HEK293T (cell line): ENCODE measurements at regions not wholly inside any gene's neighbourhood (a gene's known extent, or its start where the extent isn't known, plus 50 kb on each side); places are given as distances from the start of the nearest gene placed in this dataset.

ENCODE experiments used
- CTCF ChIA-PET: fragments of 350-600 bp; formaldehyde crosslinking; extraction: SDS; loops from one replicate; lab custom pipeline; 2021; ENCODE audit warnings: antibody characterized with exemption, inconsistent platforms; lab: Yijun Ruan, JAX
- POLR2A ChIA-PET: fragments of 350-600 bp; formaldehyde crosslinking; extraction: SDS; loops from one replicate; lab custom pipeline; 2020; ENCODE audit warnings: antibody characterized with exemption, inconsistent platforms; lab: Yijun Ruan, JAX
- DNase-seq: peaks from one replicate; pipeline ENCODE4 v3.0.0; 2012; ENCODE audit warnings: mixed read lengths; ENCODE audit errors: extremely low spot score
- ARNT ChIP-seq: fragments of 450-650 bp; IDR thresholded peaks from 2 replicates; pipeline ENCODE4 v1.6.1; 2017; ENCODE audit warnings: mild to moderate bottlenecking
- BHLHE40 ChIP-seq: fragments of 450-650 bp; IDR thresholded peaks from 2 replicates; pipeline ENCODE4 v1.6.1; 2016; ENCODE audit warnings: mild to moderate bottlenecking, moderate library complexity, borderline replicate concordance
- CTBP1 ChIP-seq: fragments of 450-650 bp; IDR thresholded peaks from 2 replicates; pipeline ENCODE4 v1.6.1; 2016; ENCODE audit warnings: borderline replicate concordance
- ELF4 ChIP-seq: fragments of 450-650 bp; IDR thresholded peaks from 2 replicates; pipeline ENCODE4 v1.6.1; 2017; ENCODE audit warnings: antibody characterized with exemption
- FOXA1 ChIP-seq: fragments of 450-650 bp; IDR thresholded peaks from 2 replicates; pipeline ENCODE4 v1.6.1; 2016; ENCODE audit warnings: mild to moderate bottlenecking
- FOXK2 ChIP-seq: fragments of 450-650 bp; IDR thresholded peaks from 2 replicates; pipeline ENCODE4 v1.6.1; 2016; ENCODE audit warnings: mild to moderate bottlenecking
- FOXM1 ChIP-seq: fragments of 450-650 bp; IDR thresholded peaks from 2 replicates; pipeline ENCODE4 v1.6.1; 2017; ENCODE audit warnings: mild to moderate bottlenecking, borderline replicate concordance
- HDGF ChIP-seq: fragments of 450-650 bp; IDR thresholded peaks from 2 replicates; pipeline ENCODE4 v1.6.1; 2017; ENCODE audit warnings: antibody characterized with exemption, borderline replicate concordance
- L3MBTL2 ChIP-seq: fragments of 450-650 bp; conservative IDR thresholded peaks from 2 replicates; pipeline ENCODE4 v1.6.1; 2016; ENCODE audit warnings: mild to moderate bottlenecking
- LEF1 ChIP-seq: fragments of 450-650 bp; IDR thresholded peaks from 2 replicates; pipeline ENCODE4 v1.6.1; 2017; ENCODE audit warnings: mild to moderate bottlenecking, borderline replicate concordance
- NFRKB ChIP-seq: fragments of 450-650 bp; IDR thresholded peaks from 2 replicates; pipeline ENCODE4 v1.6.1; 2016; ENCODE audit warnings: mild to moderate bottlenecking, moderate library complexity
- PKNOX1 ChIP-seq: fragments of 450-650 bp; IDR thresholded peaks from 2 replicates; pipeline ENCODE4 v1.6.1; 2016
- SP1 ChIP-seq: fragments of 450-650 bp; IDR thresholded peaks from 2 replicates; pipeline ENCODE4 v1.6.1; 2017
- SUZ12 ChIP-seq: fragments of 450-650 bp; IDR thresholded peaks from 2 replicates; pipeline ENCODE4 v1.6.1; 2016; ENCODE audit warnings: mild to moderate bottlenecking
- TARDBP ChIP-seq: fragments of 450-650 bp; IDR thresholded peaks from 2 replicates; pipeline ENCODE4 v1.6.1; 2016
- ZNF384 ChIP-seq: fragments of 450-650 bp; IDR thresholded peaks from 2 replicates; pipeline ENCODE4 v1.6.1; 2016

GRCh38 chr11:115659061-115659963, 155.1 kb upstream of the CADM1 start:
- DNase-seq, result peak; percentile 40
- ChIA-PET CTCF (no interaction called here), POLR2A (no interaction called here)
- TF ChIP-seq ZNF384 (no peak), L3MBTL2 (no peak; the same call in 1 of the 2 replicates), HDGF (no peak), ARNT (no peak), FOXM1 (peak; percentile 37; the same call in 1 of the 2 replicates)

GRCh38 chr11:115657586-115657985, 153.4 kb upstream of the CADM1 start:
- TF ChIP-seq PKNOX1 (no peak), LEF1 (no peak)
- ChIA-PET CTCF (interaction anchor here (1.1 kb wide), 1 partner anchor 34 kb away, joined by 3 read pairs; no protein-coding TSS in a partner anchor), POLR2A (no interaction called here)
- DNase-seq, result no peak

GRCh38 chr11:115656669-115657068, 152.5 kb upstream of the CADM1 start:
- TF ChIP-seq SUZ12 (no peak), PKNOX1 (no peak), FOXM1 (no peak), CTBP1 (no peak), FOXA1 (no peak), LEF1 (no peak), TARDBP (no peak), ARNT (no peak), ZNF384 (no peak), ELF4 (no peak), BHLHE40 (no peak), SP1 (no peak), L3MBTL2 (no peak), FOXK2 (no peak), HDGF (no peak), NFRKB (no peak)
- POLR2A ChIA-PET, result no interaction called here
- DNase-seq, result no peak
- CTCF ChIA-PET, result no interaction called here

- TF ChIP-seq SUZ12 (no peak), CTBP1 (no peak), TARDBP (no peak), L3MBTL2 (no peak), BHLHE40 (no peak), HDGF (no peak), NFRKB (no peak), LEF1 (no peak), SP1 (no peak), ZNF384 (no peak), FOXK2 (no peak), ARNT (no peak), ELF4 (no peak)
- DNase-seq, result no peak
- POLR2A ChIA-PET, result no interaction called here
- CTCF ChIA-PET, result no interaction called here
Measured at GRCh38 chr11:115656041-115656440, 151.8 kb upstream of the CADM1 start.

GRCh38 chr11:115654792-115655191, 150.6 kb upstream of the CADM1 start:
- TF ChIP-seq ELF4 (no peak), FOXK2 (no peak), LEF1 (no peak), SP1 (no peak), BHLHE40 (no peak), L3MBTL2 (no peak), HDGF (no peak)
- DNase-seq, result no peak
- ChIA-PET POLR2A (no interaction called here), CTCF (interaction anchor here (0.8 kb wide), 1 partner anchor 349 kb away, joined by 3 read pairs; no protein-coding TSS in a partner anchor)

- CTCF ChIA-PET, result interaction anchor here (0.5 kb wide), 1 partner anchor 249 kb away, joined by 4 read pairs; no protein-coding TSS in a partner anchor
- POLR2A ChIA-PET, result no interaction called here
- no peak for TF ChIP-seq SUZ12
- TF ChIP-seq L3MBTL2, result 0 out of 2 replicates have a peak, but pooled peaks have one; percentile 23
- no peak for TF ChIP-seq FOXK2
- no peak for TF ChIP-seq LEF1
- DNase-seq, result peak; percentile 71
Measured at GRCh38 chr11:115653926-115654325, 149.7 kb upstream of the CADM1 start.

- ChIA-PET CTCF (no interaction called here), POLR2A (no interaction called here)
- no peak for TF ChIP-seq PKNOX1
- TF ChIP-seq L3MBTL2, result no peak
- TF ChIP-seq CTBP1, result no peak
- TF ChIP-seq LEF1, result no peak
- TF ChIP-seq HDGF, result no peak
- TF ChIP-seq ZNF384, result no peak
- TF ChIP-seq SP1, result no peak
- no peak for TF ChIP-seq TARDBP
- no peak for TF ChIP-seq ARNT
- no peak for TF ChIP-seq FOXK2
- TF ChIP-seq SUZ12, result no peak
- TF ChIP-seq ELF4, result no peak
- TF ChIP-seq NFRKB, result no peak
- TF ChIP-seq BHLHE40, result no peak
- TF ChIP-seq FOXA1, result no peak
- no peak for TF ChIP-seq FOXM1
- no peak for DNase-seq
Measured at GRCh38 chr11:115653076-115653475, 148.9 kb upstream of the CADM1 start.
